Fibroblast of skin of scalp (primary cell): ENCODE measurements at regions not wholly inside any gene's neighbourhood (a gene's known extent, or its start where the extent isn't known, plus 50 kb on each side); places are given as distances from the start of the nearest gene placed in this dataset.
"Not testable (repeated sequence)": the region's sequence is repeated elsewhere in the genome, so short reads cannot be mapped to it uniquely, and the experiment has no call there.

ENCODE experiments used
- DNase-seq: peaks from one replicate; pipeline ENCODE4 v3.0.0-alpha.2; 2013

GRCh38 chr11:71638801-71639519 is 56.3 kb upstream of the KRTAP5-11 start:
- DNase-seq: peak; percentile 29

- DNase-seq: peak; percentile 6
These were observed 56.8 kb upstream of the KRTAP5-11 start for GRCh38 chr11:71639520-71639849.

- not testable (repeated sequence) for DNase-seq
These were observed 57.2 kb upstream of the KRTAP5-11 start for GRCh38 chr11:71639916-71640315.

GRCh38 chr11:71647078-71647477 is 64.4 kb upstream of the KRTAP5-11 start:
- not testable (repeated sequence) for DNase-seq

GRCh38 chr11:71652998-71653397 is 70.3 kb upstream of the KRTAP5-11 start:
- DNase-seq: not testable (repeated sequence)

- DNase-seq: not testable (repeated sequence)
These were observed 71.7 kb upstream of the KRTAP5-11 start for GRCh38 chr11:71654423-71654822.

- not testable (repeated sequence) for DNase-seq
These were observed 72.4 kb upstream of the KRTAP5-11 start for GRCh38 chr11:71655041-71655440.

GRCh38 chr11:71656513-71656912 is 73.8 kb upstream of the KRTAP5-11 start:
- not testable (repeated sequence) for DNase-seq

- not testable (repeated sequence) for DNase-seq
These were observed 82.3 kb upstream of the KRTAP5-11 start for GRCh38 chr11:71664941-71665340.

GRCh38 chr11:71698110-71698509 is 115.4 kb upstream of the KRTAP5-11 start:
- not testable (repeated sequence) for DNase-seq

- not testable (repeated sequence) for DNase-seq
These were observed 116.3 kb upstream of the KRTAP5-11 start for GRCh38 chr11:71698961-71699360.

GRCh38 chr11:71701435-71702291 is 119.0 kb upstream of the KRTAP5-11 start:
- not testable (repeated sequence) for DNase-seq

- not testable (repeated sequence) for DNase-seq
These were observed 122.5 kb upstream of the KRTAP5-11 start for GRCh38 chr11:71705086-71705737.

GRCh38 chr11:71705738-71706432 is 123.2 kb upstream of the KRTAP5-11 start:
- not testable (repeated sequence) for DNase-seq

GRCh38 chr11:71707083-71707482 is 124.4 kb upstream of the KRTAP5-11 start:
- DNase-seq: not testable (repeated sequence)

GRCh38 chr11:71709541-71709940 is 123.5 kb upstream of the DEFB108B start:
- not testable (repeated sequence) for DNase-seq

- DNase-seq: not testable (repeated sequence)
These were observed 122.8 kb upstream of the DEFB108B start for GRCh38 chr11:71710171-71710671.

- not testable (repeated sequence) for DNase-seq
These were observed 122.2 kb upstream of the DEFB108B start for GRCh38 chr11:71710701-71711385.

GRCh38 chr11:71712350-71712749 is 120.7 kb upstream of the DEFB108B start:
- not testable (repeated sequence) for DNase-seq

- not testable (repeated sequence) for DNase-seq
These were observed 120.2 kb upstream of the DEFB108B start for GRCh38 chr11:71712846-71713245.

GRCh38 chr11:71714510-71714909 is 118.5 kb upstream of the DEFB108B start:
- DNase-seq: not testable (repeated sequence)

- DNase-seq: not testable (repeated sequence)
These were observed 111.2 kb upstream of the DEFB108B start for GRCh38 chr11:71721840-71722239.
